LHCN-M2 (cell line): ENCODE measurements at regions not wholly inside any gene's neighbourhood (a gene's known extent, or its start where the extent isn't known, plus 50 kb on each side); places are given as distances from the start of the nearest gene placed in this dataset.
"Not testable (repeated sequence)": the region's sequence is repeated elsewhere in the genome, so short reads cannot be mapped to it uniquely, and the experiment has no call there.

ENCODE experiments used
- DNase-seq: peaks from one replicate; pipeline ENCODE4 v3.0.0-alpha.2; 2012; ENCODE audit warnings: low read depth

DNA sequence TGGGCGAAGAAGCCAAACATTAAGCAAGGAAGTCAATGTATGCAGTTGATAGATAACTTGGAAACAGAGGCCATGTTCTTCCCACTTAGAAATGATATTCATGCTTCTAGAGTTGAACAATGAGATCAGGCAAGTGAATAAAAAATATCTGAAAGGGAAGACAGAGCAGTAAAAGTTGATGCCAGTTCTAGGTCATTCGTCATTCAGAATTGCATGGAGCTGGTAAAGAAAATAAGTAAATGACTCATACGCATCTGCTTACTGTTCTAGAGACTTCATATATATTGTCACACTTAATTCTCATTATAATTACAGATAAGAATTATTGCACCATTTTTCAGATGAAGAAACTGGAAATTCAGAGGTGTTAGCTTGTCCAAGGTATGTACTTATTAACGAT lies 158.9 kb upstream of the FERD3L start:
- no peak for DNase-seq

DNA sequence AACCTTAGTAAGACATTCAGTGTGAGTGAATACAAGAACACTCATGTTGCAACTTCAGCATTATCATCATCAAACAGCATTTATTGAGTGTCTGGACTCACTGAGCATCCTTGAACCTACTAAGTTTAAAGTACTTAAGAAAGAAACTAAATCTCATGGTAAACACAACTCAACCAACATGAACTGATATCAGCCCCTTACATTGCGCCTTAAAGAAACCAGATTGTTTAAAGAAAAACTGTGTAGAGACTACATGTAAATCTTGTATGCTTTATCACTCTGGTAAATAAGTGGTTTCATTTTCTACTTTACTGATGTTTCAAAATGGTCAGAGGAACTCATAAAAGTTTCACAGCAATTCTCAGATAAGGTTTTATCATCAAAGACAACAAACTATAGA lies 157.5 kb upstream of the FERD3L start:
- no peak for DNase-seq

DNA sequence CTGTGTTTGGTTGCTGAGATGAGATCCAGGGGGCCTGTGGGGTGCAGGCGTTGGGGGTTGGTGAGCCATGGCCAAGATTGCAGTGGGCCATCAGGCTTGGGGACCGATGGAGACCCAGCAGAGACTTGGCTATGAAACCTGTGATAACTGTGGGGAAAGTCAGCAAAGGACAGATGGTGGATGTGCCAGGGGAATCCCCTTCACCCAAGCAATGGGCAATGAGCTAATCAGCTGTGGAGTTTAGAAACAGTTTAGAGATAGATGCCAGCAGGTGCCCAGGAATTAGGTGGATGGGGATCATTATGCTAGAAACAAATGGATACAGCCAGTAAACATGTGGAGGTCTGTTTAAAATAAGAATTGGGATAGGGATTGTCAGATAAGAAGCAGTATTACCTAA lies 151.4 kb upstream of the FERD3L start:
- no peak for DNase-seq

GRCh38 chr7:19295376-19295775 lies 150.2 kb upstream of the FERD3L start:
- no peak for DNase-seq

DNA sequence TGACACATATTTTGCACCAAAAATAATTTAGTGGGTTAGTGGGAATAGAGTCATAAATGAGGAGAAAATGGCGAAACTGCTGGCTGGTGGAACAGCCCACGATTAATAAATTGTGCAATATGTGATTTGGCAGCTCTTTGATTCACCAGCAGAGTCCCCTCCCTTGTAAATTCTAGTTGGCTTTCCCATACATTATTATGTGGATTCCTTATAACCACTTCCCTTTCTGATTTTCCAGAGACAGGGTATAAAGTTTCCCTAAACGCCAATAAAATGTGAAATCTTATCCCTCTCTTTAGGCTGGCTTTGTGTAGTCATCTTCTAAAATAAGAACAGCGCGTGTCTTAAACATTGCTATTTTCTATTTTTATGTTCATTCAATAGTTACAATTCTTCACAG lies 149.4 kb upstream of the FERD3L start:
- DNase-seq = peak; percentile 87

- no peak for DNase-seq
These were observed 148.2 kb upstream of the FERD3L start for GRCh38 chr7:19293431-19293830.

DNA sequence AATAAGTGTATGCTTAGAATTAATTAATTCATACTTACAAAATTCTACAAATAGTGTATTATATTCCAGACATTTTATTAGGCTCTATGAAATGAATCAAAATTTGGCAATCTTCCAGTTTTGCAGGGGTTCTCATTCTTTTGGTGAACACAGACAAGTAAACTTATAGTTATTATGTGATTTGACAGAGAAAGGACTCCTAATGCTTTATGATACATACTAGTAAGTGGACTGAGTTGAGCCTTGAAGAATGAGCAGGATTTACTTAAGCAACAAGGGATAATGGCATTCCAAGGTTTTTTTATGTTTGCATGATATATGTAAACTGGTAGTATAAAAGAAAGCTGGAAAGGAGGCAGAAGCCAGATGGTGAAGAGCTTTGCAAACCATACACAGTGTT lies 145.7 kb upstream of the FERD3L start:
- peak; percentile 33 for DNase-seq

DNA sequence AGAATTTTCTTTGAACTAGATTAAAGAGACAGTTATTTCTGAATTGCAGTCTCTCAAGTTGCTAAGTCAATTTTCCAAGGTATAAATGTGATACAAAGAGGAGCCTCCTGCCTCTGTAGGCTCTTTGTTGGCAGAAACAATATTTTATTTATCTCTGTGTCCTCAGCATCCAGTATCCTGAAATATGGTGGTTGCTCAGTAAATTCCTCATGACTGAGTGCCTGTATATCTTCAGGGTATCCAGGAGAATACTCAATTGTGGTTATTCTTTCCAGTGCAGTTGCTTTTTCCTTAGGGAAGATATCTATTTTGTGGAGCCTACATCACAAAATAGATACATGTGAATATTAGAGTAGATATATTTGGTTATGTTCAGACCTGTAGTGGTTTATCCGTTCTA lies 144.8 kb upstream of the FERD3L start:
- no peak for DNase-seq

DNA sequence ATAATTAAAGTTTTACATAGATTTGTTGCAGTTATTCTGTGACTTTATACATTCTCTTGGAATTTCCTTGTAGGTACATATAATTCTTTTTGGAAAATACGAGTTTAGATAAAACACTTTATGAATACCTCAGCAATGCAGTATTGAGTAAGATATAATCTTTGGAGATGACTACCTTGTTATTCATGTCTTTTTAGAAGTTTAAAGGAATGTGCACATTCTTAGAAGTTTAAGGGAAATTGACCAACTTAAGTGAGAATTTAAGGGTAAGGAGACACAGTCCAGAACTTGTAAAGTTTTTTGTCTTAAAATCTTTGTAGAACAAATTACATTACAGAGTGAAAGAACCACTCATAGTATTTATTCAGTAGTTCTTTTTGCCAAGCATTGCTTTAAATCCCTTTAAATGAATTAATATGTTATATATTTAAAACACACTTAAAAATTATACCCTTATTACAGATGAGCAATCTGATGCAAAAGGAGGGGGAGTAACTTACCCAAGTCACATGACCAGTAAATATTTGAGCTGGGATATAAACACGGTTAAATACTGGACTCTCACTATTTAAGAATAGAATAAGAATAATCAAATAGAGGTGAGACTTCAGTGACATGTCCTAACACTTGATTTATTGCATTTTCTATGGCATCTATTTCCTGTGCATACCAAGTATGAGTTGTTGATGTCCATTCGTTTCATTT lies 139.5 kb upstream of the FERD3L start:
- DNase-seq = peak; percentile 78

GRCh38 chr7:19284136-19284535 lies 138.9 kb upstream of the FERD3L start:
- peak; percentile 47 for DNase-seq

GRCh38 chr7:19275000-19275399 lies 129.8 kb upstream of the FERD3L start:
- DNase-seq = no peak

DNA sequence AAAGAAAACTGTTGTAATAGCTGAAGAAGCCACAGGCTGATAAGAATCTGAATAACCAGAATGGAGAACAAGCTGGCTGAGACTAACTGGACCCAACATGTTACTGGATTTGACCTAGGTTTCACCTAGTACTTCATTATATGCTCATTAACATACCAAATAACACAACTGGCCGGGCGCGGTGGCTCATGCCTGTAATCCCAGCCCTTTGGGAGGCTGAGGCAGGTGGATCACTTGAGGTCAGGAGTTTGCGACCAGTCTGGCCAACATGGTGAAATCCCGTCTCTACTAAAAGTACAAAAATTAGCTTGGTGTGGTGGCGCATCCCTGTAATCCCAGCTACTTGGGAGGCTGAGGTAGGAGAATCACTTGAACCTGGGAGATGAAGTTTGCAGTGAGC lies 127.1 kb upstream of the FERD3L start:
- DNase-seq = not testable (repeated sequence)

DNA sequence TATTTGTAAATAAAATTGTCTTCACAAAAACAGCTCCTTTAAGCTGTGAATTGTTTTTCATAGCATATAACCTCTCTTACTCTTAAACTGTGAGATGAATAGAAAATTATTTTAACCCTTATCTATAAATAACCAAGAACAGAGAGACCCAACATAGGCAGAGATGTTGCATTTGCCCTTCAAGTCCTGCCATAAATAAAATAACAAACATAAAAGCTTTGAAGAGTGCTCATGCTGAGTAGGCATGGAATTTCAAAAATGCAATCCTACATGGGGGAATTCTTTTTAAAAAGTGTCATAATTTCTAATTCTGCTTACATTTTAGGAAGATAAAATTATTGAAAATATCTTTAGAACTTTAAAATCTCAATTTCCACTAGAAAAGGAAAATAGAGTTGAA lies 124.1 kb upstream of the FERD3L start:
- peak; percentile 21 for DNase-seq

DNA sequence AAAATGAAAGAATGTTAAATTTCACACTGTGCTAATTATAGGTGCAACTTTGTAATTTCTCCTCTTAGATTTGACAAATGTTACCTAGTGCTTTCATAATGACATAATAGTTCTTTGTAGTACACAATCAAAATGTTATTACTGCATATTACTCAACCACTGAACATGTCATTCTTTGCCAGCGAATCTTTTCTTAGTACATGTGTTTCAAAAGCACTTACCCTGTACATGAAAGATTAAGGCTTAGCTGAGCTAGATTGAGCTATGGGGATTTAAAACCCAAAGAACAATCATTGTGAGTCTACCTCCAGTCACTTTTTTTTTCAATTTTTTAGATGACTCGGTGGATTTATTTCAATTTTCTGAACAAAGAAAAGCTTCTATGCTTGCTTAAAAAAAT lies 123.5 kb upstream of the FERD3L start:
- peak; percentile 71 for DNase-seq

DNA sequence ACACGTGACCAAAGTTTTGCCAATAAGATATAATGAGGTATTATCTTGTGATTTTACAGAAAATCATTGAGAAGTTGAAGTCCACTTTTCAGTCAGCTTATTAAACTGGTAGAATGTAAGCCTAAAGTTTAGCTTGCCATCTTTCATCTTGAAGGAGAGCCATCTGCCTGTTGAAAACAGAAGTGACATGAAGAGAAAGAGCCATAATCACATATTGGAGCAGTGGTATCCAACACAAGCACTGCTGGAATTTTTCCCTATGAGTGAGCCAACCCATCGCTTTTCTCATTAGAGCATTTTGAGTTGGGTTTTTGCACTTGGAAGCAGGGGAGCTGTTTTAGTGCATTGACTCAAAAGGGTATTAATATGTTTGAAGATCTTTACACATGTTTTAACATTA lies 117.6 kb upstream of the FERD3L start:
- DNase-seq = peak; percentile 40

DNA sequence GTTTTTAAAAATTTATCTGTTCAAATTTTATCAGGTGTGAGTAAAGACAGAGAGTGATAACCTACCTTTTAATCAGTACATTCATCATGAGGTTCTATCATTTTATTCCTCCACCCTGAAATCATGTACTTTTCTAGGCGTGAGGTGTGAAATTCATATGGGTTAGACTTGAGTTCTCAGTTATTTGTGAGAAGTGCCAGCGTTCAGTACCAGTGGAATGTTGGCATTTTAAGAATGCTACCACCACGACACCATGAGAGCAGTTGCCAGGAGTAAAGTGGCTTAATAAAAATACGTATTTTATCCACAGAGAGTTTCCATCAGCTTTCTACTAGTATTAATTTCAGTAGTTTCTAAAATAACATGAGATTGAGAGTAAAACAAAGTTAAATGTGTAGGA lies 104.1 kb upstream of the FERD3L start:
- peak; percentile 74 for DNase-seq

- peak; percentile 38 for DNase-seq
These were observed 103.5 kb upstream of the FERD3L start for GRCh38 chr7:19248681-19249080.

DNA sequence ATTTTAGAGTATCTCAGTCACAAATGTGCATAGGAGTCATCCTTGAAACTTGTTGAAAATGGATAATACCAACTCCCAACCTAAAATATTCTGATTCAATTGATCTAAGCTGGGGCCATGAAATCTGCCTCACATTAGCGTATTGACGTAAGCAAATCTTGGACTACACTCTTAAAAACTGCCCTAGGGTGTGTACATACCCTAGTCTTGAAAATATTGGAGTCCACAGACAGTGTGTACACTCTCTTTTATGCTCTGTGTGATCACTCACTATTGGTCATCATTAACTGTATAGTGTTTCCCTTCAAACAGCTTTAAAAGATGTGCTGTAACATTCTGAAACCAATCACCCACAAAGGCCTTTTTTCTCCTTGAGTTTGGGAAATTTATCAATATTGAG lies 102.9 kb upstream of the FERD3L start:
- DNase-seq = no peak

DNA sequence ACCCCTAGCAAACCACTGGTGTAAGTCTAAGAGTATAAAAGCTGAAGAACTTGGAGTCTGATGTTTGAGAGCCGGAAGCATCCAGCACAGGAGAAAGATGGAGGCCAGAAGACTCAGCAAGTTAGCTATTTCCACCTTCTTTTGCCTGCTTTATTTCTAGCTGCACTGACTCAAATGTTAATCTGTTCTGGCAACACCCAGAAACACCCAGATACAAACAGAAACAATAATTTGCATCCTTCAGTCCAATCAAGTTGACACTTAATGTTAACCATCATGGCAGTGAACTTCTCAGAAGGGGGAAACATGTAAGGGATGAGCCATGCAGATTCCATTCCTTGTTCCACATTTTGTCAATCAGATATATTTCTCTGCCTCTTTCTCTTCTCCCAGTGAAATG lies 101.8 kb upstream of the FERD3L start:
- DNase-seq = no peak

- peak; percentile 22 for DNase-seq
These were observed 97.0 kb upstream of the FERD3L start for GRCh38 chr7:19242246-19242645.

DNA sequence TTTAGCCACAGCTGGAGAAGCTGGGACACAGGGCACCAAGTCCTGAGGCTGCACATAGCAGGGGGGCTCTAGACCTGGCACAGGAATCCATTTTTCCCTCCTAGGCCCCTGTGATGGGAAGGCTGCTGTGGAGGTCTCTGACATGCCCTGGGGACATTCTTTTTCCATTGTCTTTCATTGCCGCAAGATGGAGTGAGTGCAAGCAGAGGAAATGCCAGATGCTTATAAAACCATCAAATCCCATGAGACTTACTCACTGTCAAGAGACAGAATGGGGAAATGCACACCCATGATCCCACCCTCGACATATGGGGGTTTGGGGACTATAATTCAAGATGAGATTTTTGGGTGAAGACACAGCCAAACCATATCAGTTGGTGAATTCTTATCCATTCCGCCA lies 94.7 kb upstream of the FERD3L start:
- no peak for DNase-seq

GRCh38 chr7:19235680-19236079 lies 90.5 kb upstream of the FERD3L start:
- DNase-seq = no peak

- no peak for DNase-seq
These were observed 79.7 kb upstream of the FERD3L start for GRCh38 chr7:19224951-19225350.

DNA sequence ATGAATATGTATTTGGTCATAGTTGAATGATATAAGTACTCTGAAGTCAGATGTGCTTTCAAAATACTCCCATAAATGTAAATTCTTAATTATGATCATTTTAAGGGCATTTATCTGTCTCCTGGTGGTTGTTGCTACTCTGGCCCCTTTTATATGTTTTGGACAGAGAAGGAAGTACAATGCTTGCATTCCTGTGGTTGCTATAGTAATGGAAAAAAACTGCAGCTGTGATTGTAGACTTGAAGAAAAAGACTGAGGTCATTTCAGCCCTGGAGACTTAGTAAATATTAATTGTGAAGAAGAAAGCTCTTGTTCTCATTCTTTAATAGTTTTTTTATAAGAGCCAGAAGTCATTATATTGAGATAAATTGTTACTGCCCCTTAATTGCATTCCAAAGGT lies 70.2 kb upstream of the FERD3L start:
- DNase-seq = peak; percentile 93
